EL (cell line): ENCODE measurements at regions not wholly inside any gene's neighbourhood (a gene's known extent, or its start where the extent isn't known, plus 50 kb on each side); places are given as distances from the start of the nearest gene placed in this dataset.

Experiments used
- DNase-seq: peaks from one replicate; pipeline ENCODE4 v3.0.0-alpha.2; 2016

- no peak for DNase-seq
Observed at GRCh38 chr12:34526946-34527345, 504.6 kb downstream of the ALG10 start.

GRCh38 chr12:34547276-34547675 is 525.0 kb downstream of the ALG10 start:
- DNase-seq, result no peak

DNA sequence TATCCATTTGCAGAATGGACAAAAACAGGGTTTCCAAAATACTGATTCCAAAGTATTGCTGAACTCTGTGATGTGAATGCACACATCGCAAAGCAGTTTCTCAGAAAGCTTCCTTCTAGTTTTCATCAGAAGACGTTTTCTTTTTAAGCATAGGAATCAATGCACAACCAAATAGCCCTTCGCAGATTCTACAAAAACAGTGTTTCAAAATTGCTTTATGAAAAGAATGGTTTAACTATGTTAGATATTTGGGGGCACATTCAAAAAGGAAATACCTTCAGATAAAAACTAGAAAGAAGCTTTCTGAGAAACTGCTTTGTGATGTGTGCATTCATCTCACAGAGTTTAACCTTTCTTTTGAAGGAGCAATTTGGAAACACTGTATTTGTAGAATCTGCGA is 569.7 kb downstream of the ALG10 start:
- no peak for DNase-seq

GRCh38 chr12:34595749-34596733 is 573.7 kb downstream of the ALG10 start:
- DNase-seq, result no peak

DNA sequence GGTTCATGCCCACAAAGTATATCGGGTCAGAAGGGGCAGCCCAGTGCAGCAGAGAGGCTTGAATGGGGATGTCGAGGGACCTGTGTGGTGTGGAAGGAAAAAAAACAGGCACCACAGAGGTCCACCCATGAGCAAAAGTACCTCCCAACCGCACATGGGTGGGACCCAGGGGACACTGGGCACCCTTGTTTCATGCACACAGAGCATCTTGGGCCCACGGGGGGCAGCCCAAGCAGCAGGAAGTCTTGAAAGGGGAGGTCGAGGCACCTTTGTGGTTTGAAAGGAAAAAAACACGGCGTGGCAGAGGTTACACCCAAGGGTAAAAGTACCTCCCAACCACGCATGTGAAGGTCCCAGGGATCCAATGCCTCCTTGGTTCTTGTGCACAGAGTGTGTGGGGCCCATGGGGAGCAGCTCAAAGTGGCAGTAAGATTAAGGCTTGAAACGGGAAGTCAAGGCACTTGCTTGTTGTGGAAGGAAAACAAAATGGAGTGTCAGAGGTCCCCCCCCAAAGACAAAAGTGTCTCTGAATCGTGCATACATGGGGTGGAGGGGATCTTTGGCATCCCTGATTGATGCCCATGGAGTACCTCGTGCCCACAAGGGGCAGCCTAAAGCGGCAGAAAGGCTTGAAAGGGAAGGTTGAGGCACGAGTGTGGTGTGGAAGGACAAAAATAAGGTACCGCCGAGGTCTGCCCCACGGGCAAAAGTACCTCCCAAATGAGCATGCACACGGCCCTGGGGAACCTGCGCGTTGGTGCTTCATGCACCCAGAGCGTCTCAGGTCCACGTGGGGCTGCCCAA is 575.5 kb downstream of the ALG10 start:
- DNase-seq, result no peak

DNA sequence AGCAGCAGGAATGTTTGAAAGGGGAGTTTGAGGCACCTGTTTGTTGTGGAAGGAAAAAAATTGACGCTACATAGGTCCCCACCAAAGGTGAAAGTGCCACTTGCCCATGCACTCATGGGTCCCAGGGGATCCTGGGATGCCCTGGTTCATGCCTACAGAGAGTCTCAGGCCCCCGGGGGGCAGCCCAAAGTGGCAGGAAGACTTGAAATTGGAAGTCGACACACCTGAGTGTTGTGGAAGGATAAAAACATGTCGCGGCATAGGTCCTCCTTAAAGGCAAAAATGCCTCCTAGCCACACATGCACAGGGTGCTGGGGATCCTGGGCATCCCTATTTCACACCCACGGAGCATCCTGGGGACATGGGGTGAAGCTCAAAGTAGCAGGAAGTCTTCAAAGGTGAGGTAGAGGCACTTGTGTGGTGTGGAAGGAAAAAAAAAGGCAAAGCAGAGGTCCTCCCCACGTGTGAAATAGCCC is 576.1 kb downstream of the ALG10 start:
- no peak for DNase-seq

DNA sequence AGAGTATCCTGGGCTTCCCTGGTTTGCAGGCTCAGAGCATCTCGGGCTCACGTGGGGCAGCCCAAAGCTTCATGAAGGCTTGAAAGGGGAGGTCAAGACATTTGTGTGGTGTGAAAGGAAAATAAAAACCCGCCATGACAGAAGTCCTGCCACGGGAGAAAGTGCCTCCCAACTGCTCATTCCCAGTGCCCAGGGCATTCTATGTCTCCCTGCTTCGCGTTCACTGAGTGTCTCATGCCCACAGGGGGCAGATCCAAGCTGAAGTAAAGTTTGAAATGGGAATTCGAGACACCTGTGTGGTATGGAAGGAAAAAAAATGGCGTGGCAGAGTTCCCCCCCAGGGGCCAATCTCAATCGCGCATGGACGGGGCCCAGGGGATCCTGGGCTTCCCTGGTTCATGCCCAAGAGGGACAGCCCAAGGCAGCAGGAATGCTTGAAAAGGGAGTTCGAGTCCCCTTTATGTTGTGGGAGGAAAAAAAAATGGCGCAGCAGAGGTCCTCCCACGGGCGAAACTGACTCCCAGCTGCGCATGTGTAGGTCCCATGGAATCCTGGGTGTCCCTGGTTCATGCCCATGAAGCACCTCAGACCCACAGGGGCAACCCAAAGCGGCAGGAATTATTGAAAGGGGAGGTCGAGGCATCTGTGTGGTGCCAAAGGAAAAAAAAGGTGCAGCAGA is 576.7 kb downstream of the ALG10 start:
- no peak for DNase-seq

DNA sequence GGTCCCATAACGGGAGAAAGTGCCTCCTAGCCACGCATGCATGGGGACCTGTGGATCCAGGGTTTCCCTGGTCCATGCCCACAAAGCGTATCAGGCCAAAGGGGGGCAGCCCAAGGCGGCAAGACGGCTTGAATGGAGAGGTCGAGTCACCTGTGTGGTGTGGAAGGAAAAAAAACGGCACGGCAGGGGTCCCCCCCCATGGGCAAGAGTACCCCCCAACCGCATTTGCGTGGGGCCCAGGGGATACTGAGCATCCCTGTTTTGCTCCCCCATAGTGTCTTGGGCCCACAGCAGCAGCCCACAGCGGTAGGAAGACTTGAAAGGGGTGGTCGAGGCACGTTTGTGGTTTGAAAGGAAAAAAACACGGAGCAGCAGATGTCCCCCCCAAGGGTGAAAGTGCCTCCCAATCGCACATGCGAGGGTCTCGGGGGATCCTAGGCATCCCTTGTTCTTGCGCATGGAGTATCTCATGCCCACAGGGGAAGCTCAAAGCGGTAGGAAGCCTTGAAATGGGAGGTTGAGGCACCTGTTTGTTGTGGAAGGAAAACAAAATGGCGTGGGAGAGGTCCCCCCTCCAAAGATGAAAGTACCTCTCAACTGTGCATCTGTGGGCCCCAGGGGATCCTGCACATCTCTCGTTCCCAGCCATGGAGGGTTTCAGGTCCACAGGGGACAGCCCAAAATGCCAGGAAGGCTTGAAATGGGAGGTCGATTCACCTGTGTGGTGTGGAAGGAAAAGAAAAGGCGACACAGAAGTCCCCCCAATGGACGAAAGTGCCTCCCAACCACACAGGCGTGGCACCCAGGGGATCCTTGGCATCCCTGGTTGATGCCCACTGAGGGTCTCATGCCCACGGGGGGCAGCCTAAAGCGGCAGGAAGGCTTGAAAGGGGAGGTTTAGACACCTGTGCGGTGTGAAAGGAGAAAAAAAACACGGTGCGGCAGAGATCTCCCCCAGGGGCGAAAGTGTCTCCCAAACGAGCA is 577.5 kb downstream of the ALG10 start:
- no peak for DNase-seq

- DNase-seq, result no peak
Observed at GRCh38 chr12:34600592-34601462, 578.5 kb downstream of the ALG10 start.

- DNase-seq, result no peak
Observed at GRCh38 chr12:34601689-34602088, 579.4 kb downstream of the ALG10 start.

DNA sequence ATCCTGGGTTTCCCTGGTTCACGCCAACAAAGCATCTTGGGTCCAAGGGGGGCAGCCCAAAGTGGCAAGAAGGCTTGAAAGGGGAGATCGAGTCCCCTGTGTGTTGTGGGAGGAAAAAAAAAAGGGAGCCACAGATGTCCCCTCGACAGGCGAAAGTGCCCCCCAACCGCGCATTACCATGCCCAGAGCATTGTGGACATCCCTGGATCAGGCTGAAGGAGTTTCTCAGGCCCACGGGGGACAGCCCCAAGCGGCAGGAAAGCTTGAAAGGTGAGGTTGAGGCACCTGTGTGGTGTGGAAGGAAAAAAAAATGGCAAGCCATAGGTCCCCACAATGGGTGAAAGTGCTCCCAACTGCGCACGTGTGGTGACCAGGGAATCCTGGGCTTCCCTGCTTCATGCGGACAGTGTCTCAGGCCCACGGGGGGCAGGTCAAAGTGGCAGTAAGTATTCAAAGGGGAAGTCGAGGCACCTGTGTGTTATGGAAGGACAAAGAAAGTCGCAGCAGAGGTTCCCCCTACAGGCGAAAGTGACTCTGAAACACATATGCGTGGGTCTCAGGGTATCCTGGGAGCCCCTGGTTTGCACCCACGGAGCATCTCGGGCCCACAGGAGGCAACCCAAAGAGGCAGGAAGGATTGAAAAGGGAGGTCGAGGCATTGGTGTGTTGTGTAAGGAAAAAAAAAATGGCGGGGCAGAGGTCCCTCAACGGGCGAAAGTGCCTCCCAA is 580.1 kb downstream of the ALG10 start:
- DNase-seq, result no peak

GRCh38 chr12:34603382-34604035 is 581.2 kb downstream of the ALG10 start:
- no peak for DNase-seq

- DNase-seq, result no peak
Observed at GRCh38 chr12:34604227-34604626, 581.9 kb downstream of the ALG10 start.

GRCh38 chr12:34604631-34605509 is 582.6 kb downstream of the ALG10 start:
- no peak for DNase-seq

GRCh38 chr12:34605510-34605887 is 583.2 kb downstream of the ALG10 start:
- no peak for DNase-seq

- no peak for DNase-seq
Observed at GRCh38 chr12:34605955-34606748, 583.9 kb downstream of the ALG10 start.

DNA sequence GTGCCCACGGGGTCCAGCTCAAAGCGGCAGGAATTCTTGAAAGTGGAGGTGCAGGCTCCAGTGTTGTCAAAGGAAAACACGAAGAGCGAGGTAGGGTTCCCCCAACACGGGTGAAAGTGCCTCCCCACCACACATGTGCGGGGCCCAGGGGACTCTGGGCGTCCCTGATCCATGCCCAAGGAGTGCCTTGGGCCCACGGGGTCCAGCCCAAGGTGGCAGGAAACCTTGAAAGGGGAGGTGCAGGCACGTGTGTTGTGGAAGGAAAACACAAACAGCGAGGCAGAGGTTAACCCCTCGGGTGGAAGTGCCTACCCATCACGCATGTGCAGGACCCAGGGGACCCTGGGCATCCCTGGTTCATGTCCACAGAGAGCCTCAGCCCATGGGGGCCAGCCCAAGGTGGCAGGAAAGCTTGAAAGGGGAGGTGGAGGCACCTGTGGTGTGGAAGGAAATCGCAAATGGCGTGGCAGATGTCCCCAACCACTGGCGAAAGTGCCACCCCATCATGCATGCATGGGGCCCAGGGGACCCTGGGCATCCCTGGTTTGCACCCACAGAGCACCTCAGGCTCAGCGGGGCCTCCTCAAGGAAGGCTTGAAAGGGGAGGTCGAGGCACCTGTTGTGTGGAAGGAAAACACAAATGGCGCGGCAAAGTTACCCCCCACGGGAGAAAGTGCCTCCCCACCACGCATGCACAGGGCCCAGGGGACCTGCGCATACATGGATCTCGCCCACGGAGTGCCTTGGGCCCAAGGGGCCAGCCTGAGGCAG is 584.6 kb downstream of the ALG10 start:
- DNase-seq, result no peak
